ENCODE measurements at regions not wholly inside any gene's neighbourhood (a gene's known extent, or its start where the extent isn't known, plus 50 kb on each side); places are given as distances from the start of the nearest gene placed in this dataset.

DNA sequence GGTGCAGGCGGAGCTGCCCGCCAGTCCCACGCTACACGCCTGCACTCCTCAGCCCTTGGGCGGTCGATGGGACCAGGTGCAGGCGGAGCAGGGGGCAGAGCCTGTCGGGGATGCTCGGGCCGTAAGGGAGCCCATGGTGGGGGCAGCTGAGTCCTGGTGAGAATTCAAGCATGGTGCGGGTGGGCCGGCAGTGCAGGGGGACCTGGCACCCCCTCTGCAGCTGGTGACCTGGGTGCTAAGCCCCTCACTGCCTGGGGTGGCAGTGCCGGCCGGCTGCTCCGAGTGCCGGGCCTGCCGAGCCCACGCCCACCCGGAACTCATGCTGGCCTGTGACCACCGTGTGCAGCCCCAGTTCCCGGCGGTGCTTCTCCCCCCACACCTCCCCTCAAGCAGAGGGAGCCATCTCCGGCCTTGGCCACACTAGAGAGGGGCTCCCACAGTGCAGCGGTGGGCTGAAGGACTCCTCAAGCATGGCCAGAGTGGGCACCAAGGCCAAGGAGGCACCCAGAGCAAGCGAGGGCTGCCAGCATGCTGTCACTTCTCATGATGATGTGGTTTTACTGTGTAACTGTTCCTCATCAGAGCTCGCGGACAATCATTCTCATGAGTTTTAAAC lies 228.9 kb upstream of the CDH9 start:
- Histone ChIP-seq H3K27ac (ENCODE audit: low read length) (no peak overlapping the region), H3K79me2 (ENCODE audit: insufficient read depth, low read length) (no peaks in the 10 kb centered on the region), H3K4me3 (ENCODE audit: low read depth in 1 of 2, low read length in 2 of 2) (no peak overlapping the region), H4K20me1 (ENCODE audit: insufficient read depth, low read length) (no peaks in the 10 kb centered on the region), H3K4me2 (ENCODE audit: insufficient read depth, low read length) (no peak overlapping the region), H3K9me3 (ENCODE audit: insufficient read depth, low read length, severe bottlenecking) (no peaks in the 10 kb centered on the region), H2AFZ (ENCODE audit: low read depth, low read length) (no peak overlapping the region), H3K36me3 (ENCODE audit: insufficient read depth, low read length) (no peaks in the 10 kb centered on the region), H3K9ac (ENCODE audit: low read depth, low read length) (no peak overlapping the region), H3K4me1 (ENCODE audit: insufficient read depth, low read length) (no peaks in the 10 kb centered on the region), H3K27me3 (ENCODE audit: insufficient read depth, low read length, poor library complexity) (no peaks in the 10 kb centered on the region)
- TF ChIP-seq, protein P1, sequence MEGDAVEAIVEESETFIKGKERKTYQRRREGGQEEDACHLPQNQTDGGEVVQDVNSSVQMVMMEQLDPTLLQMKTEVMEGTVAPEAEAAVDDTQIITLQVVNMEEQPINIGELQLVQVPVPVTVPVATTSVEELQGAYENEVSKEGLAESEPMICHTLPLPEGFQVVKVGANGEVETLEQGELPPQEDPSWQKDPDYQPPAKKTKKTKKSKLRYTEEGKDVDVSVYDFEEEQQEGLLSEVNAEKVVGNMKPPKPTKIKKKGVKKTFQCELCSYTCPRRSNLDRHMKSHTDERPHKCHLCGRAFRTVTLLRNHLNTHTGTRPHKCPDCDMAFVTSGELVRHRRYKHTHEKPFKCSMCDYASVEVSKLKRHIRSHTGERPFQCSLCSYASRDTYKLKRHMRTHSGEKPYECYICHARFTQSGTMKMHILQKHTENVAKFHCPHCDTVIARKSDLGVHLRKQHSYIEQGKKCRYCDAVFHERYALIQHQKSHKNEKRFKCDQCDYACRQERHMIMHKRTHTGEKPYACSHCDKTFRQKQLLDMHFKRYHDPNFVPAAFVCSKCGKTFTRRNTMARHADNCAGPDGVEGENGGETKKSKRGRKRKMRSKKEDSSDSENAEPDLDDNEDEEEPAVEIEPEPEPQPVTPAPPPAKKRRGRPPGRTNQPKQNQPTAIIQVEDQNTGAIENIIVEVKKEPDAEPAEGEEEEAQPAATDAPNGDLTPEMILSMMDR (IDR thresholded peaks at IDR 0.05; ENCODE audit: borderline replicate concordance, extremely low read depth, low read length, poor library complexity, severe bottlenecking) = no peak
- TF ChIP-seq EZH2 (IDR thresholded peaks at IDR 0.05; ENCODE audit: borderline replicate concordance, low read depth, low read length, severe bottlenecking) = no peak
- DNase-seq (no peak), ATAC-seq (ENCODE audit: insufficient read depth, low read depth) (no peak)

DNA sequence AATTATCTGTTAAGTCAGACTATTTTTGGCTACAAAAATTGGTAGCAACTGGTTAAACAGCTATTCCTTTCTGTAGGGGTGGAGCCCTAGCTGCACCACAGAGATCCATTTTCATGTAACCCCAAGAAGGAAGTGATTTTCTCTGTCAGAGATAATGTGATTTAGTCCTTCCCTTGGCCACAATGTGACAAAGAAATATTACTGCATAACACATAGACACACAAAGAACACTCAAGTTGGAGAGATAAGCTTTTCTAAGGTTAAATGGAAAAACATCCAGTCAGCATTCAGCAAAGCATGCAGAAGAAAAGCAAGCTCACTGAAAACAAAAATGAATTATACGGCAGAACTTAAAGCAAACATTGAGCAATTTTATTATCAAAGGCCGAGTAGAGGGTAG lies 227.8 kb upstream of the CDH9 start:
- TF ChIP-seq EZH2 (IDR thresholded peaks at IDR 0.05; ENCODE audit: borderline replicate concordance, low read depth, low read length, severe bottlenecking) = no peak
- TF ChIP-seq, protein P1 (IDR thresholded peaks at IDR 0.05; ENCODE audit: borderline replicate concordance, extremely low read depth, low read length, poor library complexity, severe bottlenecking) = no peak
- Histone ChIP-seq H4K20me1 (ENCODE audit: insufficient read depth, low read length) (no peaks in the 10 kb centered on the region), H3K4me1 (ENCODE audit: insufficient read depth, low read length) (no peaks in the 10 kb centered on the region), H3K27ac (ENCODE audit: low read length) (no peak overlapping the region), H3K9me3 (ENCODE audit: insufficient read depth, low read length, severe bottlenecking) (no peaks in the 10 kb centered on the region), H2AFZ (ENCODE audit: low read depth, low read length) (no peak overlapping the region), H3K79me2 (ENCODE audit: insufficient read depth, low read length) (no peaks in the 10 kb centered on the region), H3K4me2 (ENCODE audit: insufficient read depth, low read length) (no peak overlapping the region), H3K4me3 (ENCODE audit: low read depth in 1 of 2, low read length in 2 of 2) (no peak overlapping the region), H3K36me3 (ENCODE audit: insufficient read depth, low read length) (no peaks in the 10 kb centered on the region), H3K9ac (ENCODE audit: low read depth, low read length) (no peak overlapping the region), H3K27me3 (ENCODE audit: insufficient read depth, low read length, poor library complexity) (no peaks in the 10 kb centered on the region)
- DNase-seq (no peak), ATAC-seq (ENCODE audit: insufficient read depth, low read depth) (no peak)

DNA sequence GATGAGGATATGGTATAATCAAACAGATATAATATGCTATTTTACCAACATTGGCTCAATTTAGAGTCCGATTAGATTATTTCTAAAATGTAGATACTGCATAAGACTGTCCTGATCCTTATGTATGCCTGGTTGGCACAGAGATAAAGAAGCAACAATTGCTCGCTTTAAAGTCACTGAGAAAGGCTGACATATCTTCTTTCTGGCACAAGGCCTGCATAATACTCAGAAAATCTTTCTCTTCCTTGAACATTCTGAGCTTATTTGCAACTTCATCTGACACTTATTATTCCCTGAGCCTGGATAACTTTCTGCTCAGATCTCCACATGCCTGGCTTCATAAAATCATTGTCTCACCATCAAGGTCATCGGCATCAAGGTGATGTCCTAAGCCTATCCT lies 219.3 kb upstream of the CDH9 start:
- DNase-seq (no peak), ATAC-seq (ENCODE audit: insufficient read depth, low read depth) (no peak)
- TF ChIP-seq EZH2 (IDR thresholded peaks at IDR 0.05; ENCODE audit: borderline replicate concordance, low read depth, low read length, severe bottlenecking) = no peak
- TF ChIP-seq, protein P1 (IDR thresholded peaks at IDR 0.05; ENCODE audit: borderline replicate concordance, extremely low read depth, low read length, poor library complexity, severe bottlenecking) = no peak
- Histone ChIP-seq H3K27me3 (ENCODE audit: insufficient read depth, low read length, poor library complexity) (no peaks in the 10 kb centered on the region), H3K27ac (ENCODE audit: low read length) (no peak overlapping the region), H3K9me3 (ENCODE audit: insufficient read depth, low read length, severe bottlenecking) (no peaks in the 10 kb centered on the region), H3K4me3 (ENCODE audit: low read depth in 1 of 2, low read length in 2 of 2) (no peak overlapping the region), H4K20me1 (ENCODE audit: insufficient read depth, low read length) (no peaks in the 10 kb centered on the region), H3K79me2 (ENCODE audit: insufficient read depth, low read length) (no peaks in the 10 kb centered on the region), H3K9ac (ENCODE audit: low read depth, low read length) (no peak overlapping the region), H2AFZ (ENCODE audit: low read depth, low read length) (no peak overlapping the region), H3K36me3 (ENCODE audit: insufficient read depth, low read length) (no peaks in the 10 kb centered on the region), H3K4me2 (ENCODE audit: insufficient read depth, low read length) (no peak overlapping the region), H3K4me1 (ENCODE audit: insufficient read depth, low read length) (no peaks in the 10 kb centered on the region)

All from DND-41 (cell line).